Tongue (tissue), 1 donor: ENCODE measurements at regions not wholly inside any gene's neighbourhood (a gene's known extent, or its start where the extent isn't known, plus 50 kb on each side); places are given as distances from the start of the nearest gene placed in this dataset.

ENCODE experiments used
- DNase-seq: peaks from one replicate; pipeline ENCODE4 v3.0.0-alpha.2; 2015

- no peak for DNase-seq
These were observed 185.8 kb upstream of the BCL6 start for GRCh38 chr3:187931101-187931500.

DNA sequence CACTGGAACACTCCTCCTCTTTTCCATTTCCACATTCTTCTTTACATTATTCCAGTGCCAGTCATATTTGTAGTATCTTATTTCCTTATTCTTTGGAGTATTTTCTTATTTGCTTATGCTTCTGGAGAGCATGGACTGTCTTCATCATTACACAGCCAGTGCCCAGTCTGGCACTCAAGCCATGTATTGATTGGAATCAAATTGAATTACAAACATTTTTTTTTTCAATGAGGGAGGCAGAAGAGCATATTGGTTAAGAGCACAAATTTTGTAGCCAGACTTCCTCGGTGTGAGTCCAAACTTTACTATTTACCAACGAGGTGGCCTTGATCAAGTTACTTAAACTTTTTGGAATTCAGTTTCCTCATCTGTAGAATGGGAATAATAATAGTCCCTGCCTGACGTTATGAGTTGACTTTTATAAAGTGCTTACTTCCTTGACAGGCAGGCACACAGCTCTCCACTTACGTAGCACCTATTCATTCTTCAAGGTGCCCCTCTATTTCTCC, 186.6 kb upstream of the BCL6 start:
- DNase-seq = no peak

DNA sequence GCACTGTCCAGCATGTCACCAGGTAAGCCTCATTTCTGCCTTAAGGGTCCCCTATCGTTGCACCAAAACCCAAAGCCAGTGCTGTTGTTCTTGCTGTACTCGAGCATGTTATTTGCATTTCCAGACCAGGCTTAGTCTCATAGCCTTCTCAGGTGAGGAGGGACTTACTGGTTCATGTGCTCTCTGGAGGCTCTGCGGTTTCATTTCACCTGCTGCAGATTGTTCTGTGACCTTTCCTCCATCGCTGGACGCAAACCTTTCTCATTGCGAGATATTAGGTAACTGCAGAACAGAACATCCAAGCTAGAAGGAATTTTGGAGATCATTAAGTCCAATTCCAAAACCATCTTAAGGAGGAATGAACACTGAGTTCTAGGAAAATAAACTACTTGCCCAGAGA, 187.3 kb upstream of the BCL6 start:
- DNase-seq = no peak

- peak; percentile 44 for DNase-seq
These were observed 190.4 kb upstream of the BCL6 start for GRCh38 chr3:187935623-187936156.

DNA sequence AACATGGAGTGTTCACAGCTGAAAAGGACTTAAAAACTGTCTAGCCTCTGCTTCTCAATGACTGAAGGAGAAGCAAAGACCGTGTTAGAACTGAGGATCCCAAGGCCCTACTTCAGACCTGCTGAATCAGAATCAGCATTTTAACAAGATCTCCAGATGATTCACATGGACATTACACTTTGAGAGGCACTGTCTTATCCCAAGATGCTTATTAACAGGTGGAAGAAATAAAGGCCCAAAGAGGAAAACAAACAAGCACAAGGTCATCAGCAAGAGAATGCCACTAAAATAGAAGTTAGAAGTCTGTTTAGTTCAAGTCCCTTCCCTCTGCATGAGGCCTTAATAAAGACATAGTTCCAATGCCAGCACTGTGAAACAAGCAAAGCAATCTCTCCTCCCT, 191.4 kb upstream of the BCL6 start:
- no peak for DNase-seq

DNA sequence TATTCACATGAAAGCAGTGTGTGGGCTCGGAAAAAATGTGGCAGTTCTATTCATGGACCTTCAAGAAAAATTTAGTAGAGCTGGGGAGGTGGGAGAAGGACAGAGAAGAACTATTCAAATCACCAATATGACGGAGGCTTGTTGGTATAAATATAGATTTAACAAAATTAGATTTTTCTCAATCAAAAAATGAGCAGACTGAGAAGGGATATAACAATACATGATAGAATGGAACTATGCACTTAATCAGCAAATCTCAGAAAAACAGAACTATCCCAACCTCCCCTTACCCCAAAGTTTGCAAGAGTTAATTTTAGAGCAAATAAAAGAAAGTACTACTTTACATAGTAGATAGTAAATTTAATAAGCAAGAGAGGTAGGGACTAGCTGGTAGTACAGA, 194.6 kb upstream of the BCL6 start:
- DNase-seq = no peak

GRCh38 chr3:187941135-187941847, 196.0 kb upstream of the BCL6 start:
- peak; percentile 33 for DNase-seq

GRCh38 chr3:187941848-187942194, 196.6 kb upstream of the BCL6 start:
- DNase-seq = no peak

- no peak for DNase-seq
These were observed 197.5 kb upstream of the BCL6 start for GRCh38 chr3:187942658-187943241.

DNA sequence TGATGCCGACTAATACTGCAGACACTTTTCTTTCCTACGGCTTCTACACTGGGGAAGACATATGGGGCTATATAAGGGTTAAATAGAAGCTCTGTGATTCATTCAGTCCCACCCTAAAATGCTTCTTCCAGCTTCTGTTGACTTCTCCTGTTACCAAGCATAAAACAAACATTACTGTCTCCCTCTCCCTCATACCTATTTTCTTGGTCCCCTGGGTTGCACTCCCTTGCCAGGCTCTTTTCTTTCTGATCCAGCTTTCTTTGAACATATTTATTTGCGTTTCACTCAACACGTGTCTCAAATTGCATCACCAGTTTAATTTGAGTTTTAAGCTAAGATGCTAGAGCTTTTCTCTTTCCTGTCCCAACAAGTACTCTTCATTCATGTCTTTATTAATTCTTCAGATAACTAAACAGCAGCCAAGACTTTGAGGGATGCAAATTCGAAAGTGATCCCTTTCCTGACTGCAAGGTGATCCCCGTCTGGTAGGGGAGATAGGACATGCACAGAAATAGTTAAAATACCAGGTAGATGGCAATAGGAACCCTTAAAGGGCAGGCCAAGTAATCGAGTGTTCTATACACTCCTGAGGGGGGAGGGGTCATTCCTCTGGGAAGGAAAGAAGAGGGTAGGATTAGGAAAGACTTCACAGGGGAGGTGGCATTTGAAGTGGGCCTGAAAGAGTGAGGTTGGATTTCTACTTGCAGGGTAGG, 198.6 kb upstream of the BCL6 start:
- DNase-seq = peak; percentile 76

DNA sequence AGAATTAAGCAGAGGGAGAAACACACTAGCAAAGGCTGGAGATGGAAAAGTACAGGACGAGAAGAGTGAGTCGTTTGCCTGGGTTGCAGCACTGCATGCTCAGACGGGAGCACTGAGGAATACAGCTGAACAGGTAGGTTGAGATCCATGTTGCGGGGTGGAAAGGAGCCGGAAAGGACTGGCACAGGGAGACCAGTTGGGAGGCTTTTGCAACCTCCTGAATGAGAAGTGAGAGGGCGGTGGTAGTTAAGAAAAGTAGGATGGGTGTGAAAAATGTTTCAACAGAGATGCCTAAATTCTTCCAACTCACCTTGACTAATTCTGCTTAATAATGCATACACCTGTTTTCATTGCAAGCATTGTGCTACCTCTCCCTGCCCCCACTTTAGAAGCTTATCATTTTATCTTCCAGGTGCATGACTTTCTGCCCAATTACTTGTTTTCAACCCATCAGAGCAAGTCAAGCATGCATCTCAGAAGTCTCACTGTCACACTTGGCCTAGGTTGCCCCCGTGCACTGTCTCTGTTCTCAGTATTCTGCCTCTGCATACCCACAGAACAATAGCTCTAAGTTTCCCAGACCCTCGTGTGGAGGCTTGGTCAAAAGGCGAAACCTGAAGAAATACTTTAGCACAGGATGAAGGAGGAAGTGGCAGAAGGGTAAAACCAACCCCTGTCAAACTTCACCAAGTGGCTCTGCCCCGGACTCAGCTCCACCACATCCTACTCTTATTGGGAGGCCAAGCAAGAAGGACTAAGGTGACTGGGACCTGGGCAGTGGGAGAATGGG, 199.3 kb upstream of the BCL6 start:
- no peak for DNase-seq

DNA sequence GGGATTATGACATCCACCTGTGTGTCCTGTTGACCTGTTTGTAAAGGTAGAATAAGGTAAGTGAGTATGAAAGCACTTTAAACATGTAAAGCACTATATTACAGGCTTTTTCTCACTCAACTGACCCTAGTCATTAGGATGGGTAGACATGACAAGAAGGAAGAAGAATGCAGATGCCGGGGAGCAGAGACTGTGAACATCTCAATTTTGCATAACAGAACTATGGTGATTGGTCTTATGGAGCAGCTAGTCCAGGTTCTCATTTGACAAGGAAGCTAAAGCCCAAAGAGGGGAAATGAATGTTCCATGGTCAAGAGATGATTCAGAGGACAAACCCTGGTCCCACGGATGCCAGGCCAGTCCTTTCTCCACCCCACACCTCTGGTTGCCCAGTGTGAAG, 200.1 kb upstream of the BCL6 start:
- DNase-seq = no peak

DNA sequence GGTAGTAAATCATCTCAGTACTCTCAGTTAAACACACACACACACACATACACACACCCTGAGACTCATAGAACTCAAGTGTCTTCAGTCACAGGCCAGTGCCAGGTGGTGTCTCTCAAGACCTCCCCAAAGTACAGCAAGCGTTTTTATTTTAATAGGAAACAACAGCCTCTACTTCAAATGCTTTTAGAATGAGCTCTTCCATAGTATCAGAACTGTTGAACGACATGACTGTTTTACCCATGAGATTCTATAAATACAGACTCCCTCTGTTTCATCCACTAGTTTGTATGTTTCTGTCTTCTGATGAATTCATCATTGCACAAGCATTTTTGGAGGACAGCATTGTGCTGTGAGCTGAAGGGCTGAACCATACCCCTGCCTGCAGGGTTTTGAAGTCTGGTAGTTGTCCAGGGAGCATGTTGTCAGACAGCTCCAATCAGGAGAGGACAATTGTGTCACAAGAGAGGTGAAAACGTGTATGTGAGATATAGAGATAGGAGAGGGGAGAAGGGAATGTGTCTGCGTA, 201.0 kb upstream of the BCL6 start:
- peak; percentile 63 for DNase-seq

GRCh38 chr3:187946981-187947380, 201.7 kb upstream of the BCL6 start:
- no peak for DNase-seq

DNA sequence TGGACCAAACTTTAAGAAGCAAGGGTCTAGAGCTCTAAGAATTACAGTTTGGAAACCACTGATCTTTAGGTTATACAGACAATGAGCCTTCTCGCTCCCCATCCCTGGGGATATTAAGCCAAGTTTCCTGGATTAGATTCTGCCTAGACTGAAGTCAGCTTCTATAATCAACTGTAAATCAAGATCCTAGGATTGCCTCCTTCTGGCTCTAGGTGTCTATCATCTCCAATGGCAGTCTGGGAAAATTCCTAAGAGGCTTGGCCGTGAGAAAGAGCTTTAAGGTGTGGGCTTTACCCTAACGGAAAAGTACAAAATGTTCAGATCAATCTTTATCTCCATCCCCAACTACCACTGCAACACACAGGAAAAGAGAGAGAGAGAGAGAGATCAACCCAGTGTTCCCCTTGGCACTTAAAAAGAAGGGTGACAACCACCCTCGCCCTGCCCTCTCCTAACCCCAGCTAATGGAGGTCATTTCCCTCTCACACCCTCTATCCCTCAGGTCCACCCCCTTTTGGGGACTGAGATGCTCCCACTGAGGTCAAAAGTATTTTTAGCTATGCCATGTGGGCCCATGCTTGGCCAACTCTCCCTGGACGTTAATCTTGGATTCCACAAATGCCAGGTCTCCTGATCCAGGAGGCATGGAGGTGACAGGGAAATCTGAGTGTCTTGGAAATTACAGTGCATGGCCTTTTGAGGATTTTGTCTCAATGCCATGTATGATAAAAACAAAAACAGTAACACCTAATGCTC, 202.8 kb upstream of the BCL6 start:
- DNase-seq = no peak

- DNase-seq = no peak
These were observed 204.0 kb upstream of the BCL6 start for GRCh38 chr3:187949093-187949820.

DNA sequence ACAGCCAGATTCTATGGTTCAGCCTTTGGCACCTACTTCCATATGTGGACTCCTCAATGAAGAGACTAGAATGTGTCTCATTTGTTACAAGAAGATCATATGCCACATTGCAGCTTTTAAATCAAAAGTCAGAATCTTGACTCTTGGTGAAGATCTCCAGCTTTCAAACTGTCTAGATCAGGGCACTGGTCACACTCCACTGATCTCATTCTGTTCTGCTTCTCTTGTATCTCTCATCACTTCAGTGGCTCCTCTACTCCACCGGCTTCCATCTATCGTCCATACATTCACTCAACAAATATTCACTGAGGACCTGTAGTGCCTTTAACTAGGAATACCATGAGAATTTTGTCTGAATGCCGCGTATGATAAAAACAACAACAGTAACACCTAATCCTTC, 203.3 kb upstream of the LPP start:
- DNase-seq = no peak

DNA sequence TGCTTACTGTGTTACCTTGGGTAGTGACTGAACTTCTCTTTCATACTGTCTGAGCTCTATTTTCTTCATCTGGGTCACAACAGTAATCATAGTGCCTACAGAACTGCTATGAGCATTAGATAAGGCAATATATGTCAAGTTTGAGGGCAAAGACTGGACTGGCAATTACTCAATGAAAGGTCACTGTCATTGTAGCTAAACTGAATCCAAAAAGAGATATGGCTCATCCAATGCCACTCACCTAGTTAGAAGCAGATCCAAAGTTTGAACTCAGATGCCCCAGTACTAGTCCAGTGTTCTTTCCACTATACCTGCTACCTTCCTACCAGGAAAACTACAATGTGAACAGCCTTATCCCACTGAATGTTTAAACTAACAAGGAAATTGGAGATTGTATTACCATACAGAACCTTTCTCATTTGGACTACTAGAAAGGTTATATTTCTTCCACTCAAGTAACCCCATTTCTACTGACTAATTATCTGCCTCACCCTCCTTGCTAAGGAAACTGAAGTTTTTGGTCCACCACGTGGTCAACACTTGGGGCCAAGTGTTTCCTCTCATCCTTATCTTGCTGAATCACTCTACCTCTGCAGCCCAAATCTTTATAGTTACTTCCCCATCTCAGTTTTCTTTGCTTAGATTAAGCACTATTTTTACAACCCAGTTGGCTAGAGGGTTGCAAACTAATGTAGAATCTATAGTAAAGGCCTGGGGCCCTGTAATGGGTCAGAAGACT, 202.3 kb upstream of the LPP start:
- DNase-seq = no peak

DNA sequence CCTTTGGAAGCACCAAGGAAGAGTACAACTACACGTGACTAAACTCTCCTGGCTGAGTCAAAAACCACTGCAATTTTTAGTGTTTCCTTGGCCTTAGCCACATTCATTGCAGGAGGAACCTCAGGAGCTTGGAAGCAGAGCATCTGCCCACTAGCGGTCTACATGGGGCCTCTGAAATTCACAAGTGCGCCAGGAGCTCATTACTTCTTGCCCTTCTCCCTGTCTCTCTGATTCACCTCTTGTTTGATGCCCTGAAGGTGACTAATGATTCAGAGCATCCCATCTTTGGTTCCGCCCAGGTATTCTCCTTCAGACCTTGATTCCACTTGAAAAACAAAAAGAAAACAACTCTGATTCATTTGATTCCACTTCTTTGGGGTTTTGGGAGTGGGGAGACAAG, 201.1 kb upstream of the LPP start:
- DNase-seq = no peak

DNA sequence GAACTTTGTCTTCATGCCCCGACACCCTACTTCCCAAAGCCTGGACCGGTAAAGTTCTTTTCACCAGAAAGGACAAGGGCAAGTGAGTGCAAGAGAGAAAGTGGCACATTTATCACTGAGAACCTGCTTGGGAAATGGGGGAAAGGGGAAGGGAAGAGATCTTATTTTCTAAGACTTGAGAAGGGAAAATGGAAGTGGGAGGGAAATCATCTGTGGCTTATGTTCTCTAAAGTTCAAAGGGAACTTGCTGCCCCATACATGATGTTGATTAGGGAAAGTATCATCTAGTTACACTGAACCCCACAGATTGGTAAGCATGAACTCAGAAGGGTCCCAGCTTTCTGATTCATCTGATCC, 199.5 kb upstream of the LPP start:
- no peak for DNase-seq
